ENCODE measurements at regions not wholly inside any gene's neighbourhood (a gene's known extent, or its start where the extent isn't known, plus 50 kb on each side); places are given as distances from the start of the nearest gene placed in this dataset.

- TF ChIP-seq GATA2 (IDR thresholded peaks at IDR 0.05; ENCODE audit: low read depth, low read length) (no peak), GATA3 (IDR thresholded peaks at IDR 0.05; ENCODE audit: low read depth, low read length) (no peak)
Observed at GRCh38 chr5:4065472-4066320, 470.1 kb downstream of the IRX1 start.

DNA sequence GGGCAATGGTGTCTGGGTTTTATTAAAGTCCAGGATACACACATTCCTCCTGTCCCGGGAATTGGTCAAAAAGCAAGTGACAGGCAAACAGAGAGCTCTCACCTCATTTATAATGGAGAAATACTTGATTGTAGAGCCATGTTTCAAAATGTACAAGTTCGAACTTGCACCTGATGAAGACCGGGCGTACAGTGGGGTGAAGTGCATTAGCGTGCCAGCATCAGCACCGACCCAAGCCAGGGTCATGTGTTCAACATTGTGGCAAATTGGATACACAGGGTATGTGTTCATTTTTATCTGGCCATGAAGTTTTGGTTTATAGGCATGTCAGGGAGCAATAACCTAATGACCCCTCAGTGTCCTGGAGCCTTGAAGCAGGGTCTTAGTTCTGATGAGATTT lies 472.5 kb downstream of the IRX1 start:
- TF ChIP-seq GATA3 (IDR thresholded peaks at IDR 0.05; ENCODE audit: low read depth, low read length) (no peak), GATA2 (IDR thresholded peaks at IDR 0.05; ENCODE audit: low read depth, low read length) (no peak)

DNA sequence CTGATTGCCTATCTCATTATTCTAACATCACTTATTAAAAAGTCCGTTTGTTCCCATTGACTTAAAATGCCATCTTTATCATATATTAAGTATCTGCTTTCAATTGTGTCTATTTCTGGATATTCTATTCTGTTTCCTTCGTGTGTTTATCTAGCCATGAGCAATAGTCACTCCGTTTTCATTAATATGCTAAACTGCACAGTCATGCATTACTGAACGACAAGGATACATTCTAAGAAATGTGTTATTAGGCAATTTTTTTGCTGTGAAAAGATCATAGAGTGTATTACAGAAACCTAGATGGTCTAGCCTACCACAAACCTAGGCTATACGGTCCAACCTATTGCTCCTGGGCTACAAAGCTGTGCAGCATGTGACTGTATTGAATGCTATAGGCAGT lies 482.9 kb downstream of the IRX1 start:
- TF ChIP-seq GATA3 (IDR thresholded peaks at IDR 0.05; ENCODE audit: low read depth, low read length), result no peak
- no peak for TF ChIP-seq GATA2 (IDR thresholded peaks at IDR 0.05; ENCODE audit: low read depth, low read length)

DNA sequence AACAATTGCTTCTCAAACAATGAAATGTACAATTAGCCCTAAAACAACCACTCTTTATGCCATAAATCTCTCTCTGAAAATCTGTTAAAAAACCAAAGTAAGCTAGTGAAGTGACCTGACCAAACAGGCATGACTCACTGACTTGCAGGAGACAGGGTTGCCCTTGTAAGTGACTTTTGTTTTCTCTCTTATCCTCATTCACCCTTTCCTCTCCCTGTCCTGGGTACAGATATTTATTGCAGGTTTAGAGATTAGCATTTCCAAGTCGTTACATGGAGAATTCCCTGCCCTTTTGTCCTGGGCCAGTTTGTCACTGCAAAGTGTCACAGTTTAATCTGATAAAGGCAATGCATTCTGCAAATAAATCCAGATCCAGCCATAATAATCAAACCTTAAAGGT lies 484.2 kb downstream of the IRX1 start:
- no peak for TF ChIP-seq GATA2 (IDR thresholded peaks at IDR 0.05; ENCODE audit: low read depth, low read length)
- TF ChIP-seq GATA3 (IDR thresholded peaks at IDR 0.05; ENCODE audit: low read depth, low read length), result no peak

- no peak for TF ChIP-seq GATA3 (IDR thresholded peaks at IDR 0.05; ENCODE audit: low read depth, low read length)
- no peak for TF ChIP-seq GATA2 (IDR thresholded peaks at IDR 0.05; ENCODE audit: low read depth, low read length)
Observed at GRCh38 chr5:4080370-4080769, 484.7 kb downstream of the IRX1 start.

- TF ChIP-seq GATA2 (IDR thresholded peaks at IDR 0.05; ENCODE audit: low read depth, low read length) (no peak), GATA3 (IDR thresholded peaks at IDR 0.05; ENCODE audit: low read depth, low read length) (no peak)
Observed at GRCh38 chr5:4081059-4081458, 485.4 kb downstream of the IRX1 start.

GRCh38 chr5:4081466-4081865 lies 485.8 kb downstream of the IRX1 start:
- TF ChIP-seq GATA3 (IDR thresholded peaks at IDR 0.05; ENCODE audit: low read depth, low read length) (no peak), GATA2 (IDR thresholded peaks at IDR 0.05; ENCODE audit: low read depth, low read length) (no peak)

- TF ChIP-seq GATA2 (IDR thresholded peaks at IDR 0.05; ENCODE audit: low read depth, low read length) (no peak), GATA3 (IDR thresholded peaks at IDR 0.05; ENCODE audit: low read depth, low read length) (no peak)
Observed at GRCh38 chr5:4082966-4083564, 487.4 kb downstream of the IRX1 start.

GRCh38 chr5:4083591-4084337 lies 488.1 kb downstream of the IRX1 start:
- TF ChIP-seq GATA3 (IDR thresholded peaks at IDR 0.05; ENCODE audit: low read depth, low read length) (no peak), GATA2 (IDR thresholded peaks at IDR 0.05; ENCODE audit: low read depth, low read length) (no peak)

- TF ChIP-seq GATA2 (IDR thresholded peaks at IDR 0.05; ENCODE audit: low read depth, low read length) (no peak), GATA3 (IDR thresholded peaks at IDR 0.05; ENCODE audit: low read depth, low read length) (no peak)
Observed at GRCh38 chr5:4086081-4086480, 490.4 kb downstream of the IRX1 start.

GRCh38 chr5:4087110-4087509 lies 491.5 kb downstream of the IRX1 start:
- no peak for TF ChIP-seq GATA2 (IDR thresholded peaks at IDR 0.05; ENCODE audit: low read depth, low read length)
- TF ChIP-seq GATA3 (IDR thresholded peaks at IDR 0.05; ENCODE audit: low read depth, low read length), result no peak

DNA sequence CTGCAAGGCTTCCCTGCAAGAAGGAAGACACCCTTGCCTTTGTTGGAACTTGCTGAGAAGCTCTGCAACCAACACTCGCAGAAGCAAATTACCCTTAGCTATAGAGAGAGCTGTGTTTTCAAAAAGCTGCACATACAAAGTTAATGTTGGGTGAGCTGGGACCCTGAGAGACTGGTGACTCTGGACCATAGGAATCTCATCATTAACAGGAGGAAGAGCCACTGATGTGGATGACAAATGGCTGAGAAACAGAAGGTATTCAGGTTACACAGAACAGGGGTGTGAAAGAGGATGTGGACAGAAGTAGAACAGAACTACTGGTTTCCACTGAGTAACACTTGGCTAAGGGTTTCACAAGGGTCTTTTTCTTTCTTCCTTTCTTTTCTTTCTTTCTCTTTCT lies 493.5 kb downstream of the IRX1 start:
- no peak for TF ChIP-seq GATA2 (IDR thresholded peaks at IDR 0.05; ENCODE audit: low read depth, low read length)
- no peak for TF ChIP-seq GATA3 (IDR thresholded peaks at IDR 0.05; ENCODE audit: low read depth, low read length)

DNA sequence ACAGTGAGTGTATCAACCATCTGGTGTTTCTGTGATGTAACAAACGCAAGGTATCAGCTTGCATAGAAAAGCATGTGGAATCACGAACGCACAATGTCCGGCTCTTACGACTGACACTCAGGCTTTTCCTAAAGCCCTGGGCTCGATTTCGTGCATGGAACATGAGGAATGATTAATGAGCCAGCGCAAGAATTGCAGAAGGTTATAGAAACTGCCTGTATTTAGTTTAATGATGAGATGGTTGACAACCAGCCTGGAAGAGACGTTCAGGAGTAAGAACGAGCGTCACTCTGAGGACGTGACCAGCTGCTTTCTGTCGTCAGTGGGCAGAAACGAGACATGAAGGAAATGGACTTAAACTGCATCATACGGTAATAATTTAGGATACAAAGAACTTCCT lies 497.6 kb downstream of the IRX1 start:
- TF ChIP-seq GATA3 (IDR thresholded peaks at IDR 0.05; ENCODE audit: low read depth, low read length), result no peak
- TF ChIP-seq GATA2 (IDR thresholded peaks at IDR 0.05; ENCODE audit: low read depth, low read length), result no peak

GRCh38 chr5:4093970-4094369 lies 498.3 kb downstream of the IRX1 start:
- no peak for TF ChIP-seq GATA2 (IDR thresholded peaks at IDR 0.05; ENCODE audit: low read depth, low read length)
- no peak for TF ChIP-seq GATA3 (IDR thresholded peaks at IDR 0.05; ENCODE audit: low read depth, low read length)
